Stimulated activated CD8-positive, alpha-beta memory T cell treated with anti-CD3 and anti-CD28 coated beads, Interleukin-4, amount 100 ng/mL, for 1 hour (primary cell): ENCODE measurements at regions not wholly inside any gene's neighbourhood (a gene's known extent, or its start where the extent isn't known, plus 50 kb on each side); places are given as distances from the start of the nearest gene placed in this dataset.
"Not testable (repeated sequence)": the region's sequence is repeated elsewhere in the genome, so short reads cannot be mapped to it uniquely, and the experiment has no call there.

Experiments
- DNase-seq, 2 donors: peaks; one replicate each; pipeline ENCODE4 v3.0.0-alpha.2; 2020; ENCODE audit warnings: low read depth in 2 of 2, low spot score in 1 of 2

DNA sequence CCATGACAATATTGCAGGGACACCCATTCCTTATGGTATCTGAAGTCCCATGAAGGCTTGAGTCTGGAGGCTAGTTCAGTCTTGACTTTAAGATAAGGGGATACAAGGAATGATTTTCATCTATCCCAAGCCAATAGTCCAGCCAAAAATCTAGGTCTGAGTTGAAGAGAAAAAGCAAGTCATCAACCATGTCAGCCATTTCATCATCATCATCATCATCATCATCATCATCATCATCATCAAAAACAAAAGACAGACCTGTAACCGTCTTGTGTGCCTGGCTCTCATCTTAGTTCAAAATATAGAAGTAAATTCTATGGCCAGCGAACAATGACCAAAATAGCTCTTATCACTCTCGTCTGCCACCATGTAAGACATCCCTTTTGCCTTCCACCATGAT, 59.5 kb upstream of the FAM90A26 start:
- DNase-seq: not testable (repeated sequence)

DNA sequence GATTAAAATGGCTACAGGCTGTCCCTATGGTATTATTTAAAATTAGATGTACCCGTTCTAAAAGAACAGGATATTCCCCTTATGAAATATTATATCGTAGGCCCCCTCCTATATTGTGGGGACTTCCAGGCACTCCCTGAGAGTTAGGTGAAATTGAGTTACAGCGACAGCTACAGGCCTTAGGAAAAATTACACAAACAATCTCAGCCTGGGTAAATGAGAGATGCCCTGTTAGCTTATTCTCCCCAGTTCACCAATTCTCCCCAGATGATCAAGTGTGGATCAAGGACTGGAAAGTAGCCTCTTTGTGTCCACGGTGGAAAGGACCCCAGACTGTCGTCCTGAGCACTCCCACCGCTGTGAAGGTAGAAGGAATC, 67.1 kb upstream of the FAM90A26 start:
- not testable (repeated sequence) for DNase-seq

DNA sequence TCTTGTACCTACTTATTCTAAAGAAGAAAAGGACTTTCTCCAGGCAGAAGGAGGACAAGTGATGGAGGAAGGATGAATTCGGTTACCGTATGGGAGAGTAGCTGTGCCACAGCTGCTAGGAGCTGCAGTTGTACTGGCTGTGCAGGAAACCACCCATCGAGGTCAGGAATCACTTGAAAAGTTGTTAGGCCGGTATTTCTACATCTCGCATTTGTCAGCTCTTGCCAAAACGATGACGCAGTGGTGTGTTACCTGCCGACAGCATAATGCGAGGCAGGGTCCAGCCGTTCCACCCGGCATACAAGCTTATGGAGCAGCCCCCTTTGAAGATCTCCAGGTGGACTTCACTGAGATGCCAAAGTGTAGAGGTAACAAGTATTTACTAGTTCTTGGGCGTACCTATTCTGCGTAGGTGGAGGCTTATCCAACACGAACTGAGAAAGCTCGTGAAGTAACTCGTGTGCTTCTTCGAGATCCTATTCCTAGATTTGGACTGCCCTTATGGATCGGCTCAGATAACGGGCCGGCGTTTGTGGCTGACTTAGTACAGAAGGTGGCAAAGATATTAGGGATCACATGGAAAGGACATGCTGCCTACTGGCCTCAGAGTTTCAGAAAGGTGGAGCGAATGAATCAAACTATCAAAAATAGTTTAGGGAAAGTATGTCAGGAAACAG, 67.6 kb upstream of the FAM90A26 start:
- not testable (repeated sequence) for DNase-seq

DNA sequence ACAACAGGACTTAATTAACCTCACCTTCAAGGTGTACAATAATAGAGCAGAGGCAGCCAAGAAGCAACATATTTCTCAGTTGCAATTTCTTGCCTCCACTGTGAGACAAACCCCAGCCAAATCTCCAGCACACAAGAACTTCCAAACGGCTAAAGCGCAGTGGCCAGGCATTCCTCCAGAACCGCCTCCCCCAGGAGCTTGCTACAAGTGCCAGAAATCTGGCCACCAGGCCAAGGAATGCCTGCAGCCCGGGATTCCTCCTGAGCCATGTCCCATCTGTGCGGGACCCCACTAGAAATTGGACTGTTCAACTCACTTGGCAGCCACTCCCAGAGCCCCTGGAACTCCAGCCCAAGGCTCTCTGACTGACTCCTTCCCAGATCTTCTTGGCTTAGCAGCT, 73.9 kb upstream of the FAM90A26 start:
- not testable (repeated sequence) for DNase-seq

DNA sequence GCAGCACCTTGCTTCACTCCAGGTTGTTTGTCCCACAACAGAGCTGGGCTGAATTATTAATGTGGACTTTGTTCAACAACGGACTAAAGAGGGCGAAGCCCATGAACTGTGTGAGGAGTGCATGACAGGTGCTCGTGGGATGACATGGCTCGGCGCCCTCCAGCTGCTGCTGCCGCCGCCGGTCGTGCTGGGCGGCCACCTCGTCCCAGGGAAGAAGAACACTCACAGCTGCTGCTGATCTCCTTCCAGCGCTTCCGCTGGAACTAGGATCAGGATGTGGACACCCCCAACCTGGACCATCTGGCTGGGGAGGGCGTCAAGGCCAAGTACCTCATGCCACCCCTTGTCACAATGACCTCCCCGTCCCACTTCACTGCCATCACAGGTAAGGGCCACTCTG, 91.4 kb upstream of the FAM90A26 start:
- not testable (repeated sequence) for DNase-seq

DNA sequence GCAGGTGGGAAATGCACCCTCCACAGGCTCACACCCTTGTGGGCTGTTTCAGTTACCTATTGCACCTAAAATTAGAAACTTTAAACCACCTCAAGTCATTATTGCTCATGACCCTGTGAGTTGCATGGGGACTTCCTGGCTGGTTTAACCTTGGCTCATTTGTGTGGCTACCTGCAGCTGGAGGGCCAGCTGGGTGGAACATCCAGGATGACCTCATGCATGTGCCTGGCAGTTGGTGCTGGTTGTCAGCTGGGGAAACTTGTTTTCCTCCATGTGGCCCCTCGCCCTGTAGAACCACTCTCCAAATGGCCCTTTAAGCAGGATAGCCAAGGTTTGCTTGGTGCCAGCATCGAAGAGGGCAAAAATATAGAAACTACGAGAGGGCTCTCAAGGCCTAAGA, 93.2 kb upstream of the FAM90A26 start:
- not testable (repeated sequence) for DNase-seq

DNA sequence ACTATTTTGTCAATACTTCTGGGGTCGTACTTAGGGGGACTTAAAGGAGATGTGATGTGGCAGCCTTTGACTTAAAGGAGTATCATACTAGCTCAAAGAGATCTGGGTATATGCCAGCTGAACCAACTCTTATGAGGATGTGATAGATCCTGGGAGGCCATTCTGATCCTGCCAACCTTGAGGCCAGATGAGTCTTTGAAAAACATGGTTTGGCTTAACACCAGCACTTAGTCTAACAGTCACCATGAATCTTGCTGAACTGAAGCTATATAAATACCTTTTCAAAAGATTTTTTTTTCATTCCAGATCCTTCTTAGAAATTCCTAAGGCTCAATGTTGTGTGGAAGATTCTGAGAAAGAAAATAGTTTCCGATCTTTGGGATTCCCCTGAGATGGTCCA, 93.7 kb upstream of the FAM90A26 start:
- DNase-seq: not testable (repeated sequence)

DNA sequence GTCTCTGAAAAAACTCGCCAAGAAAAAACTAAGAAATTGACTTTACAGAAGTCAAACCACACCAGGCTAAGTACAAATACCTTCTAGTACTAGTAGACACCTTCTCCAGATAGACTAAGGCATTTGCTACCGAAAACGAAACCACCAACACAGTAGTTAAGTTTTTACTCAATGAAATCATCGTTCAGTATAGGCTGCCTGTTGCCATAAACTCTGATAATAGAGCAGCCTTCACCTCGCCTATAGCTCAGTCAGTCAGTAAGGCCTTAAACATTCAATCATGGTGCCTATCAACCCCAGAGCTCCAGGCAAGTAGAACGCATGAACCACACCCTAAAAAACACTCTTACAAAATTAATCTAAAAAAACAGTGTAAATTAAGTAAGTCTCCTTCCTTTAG, 96.8 kb upstream of the FAM90A26 start:
- DNase-seq: not testable (repeated sequence)

DNA sequence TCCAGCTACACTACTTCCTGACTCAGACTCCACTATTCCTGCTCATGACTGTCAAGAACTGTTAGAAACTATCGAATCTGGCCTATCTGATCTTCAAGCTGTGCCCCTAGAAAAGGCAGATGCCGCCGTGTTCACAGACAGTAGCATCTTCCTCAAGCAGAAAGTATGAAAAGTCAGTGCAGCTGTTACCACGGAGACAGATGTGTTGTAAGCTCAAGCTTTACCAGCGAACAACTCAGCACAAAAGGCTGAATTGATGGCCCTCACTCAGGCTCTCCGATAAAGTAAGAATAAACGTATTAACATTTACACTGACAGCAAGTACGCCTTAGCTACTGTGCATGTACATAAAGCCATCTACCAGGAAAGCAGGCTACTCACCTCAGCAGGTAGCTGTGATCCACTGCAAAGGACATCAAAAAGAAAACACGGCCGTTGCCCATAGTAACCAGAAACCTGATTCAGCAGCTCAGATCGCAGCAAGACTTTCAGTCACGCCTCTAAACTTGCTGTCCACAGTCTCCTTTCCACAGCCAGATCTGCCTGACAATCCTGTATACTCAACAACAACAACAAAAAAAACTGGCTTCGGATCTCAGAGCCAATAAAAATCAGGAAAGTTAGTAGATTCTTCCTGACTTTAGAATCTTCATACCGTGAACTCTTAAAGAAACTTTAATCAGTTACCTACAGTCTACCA, 97.5 kb upstream of the FAM90A26 start:
- DNase-seq: not testable (repeated sequence)

DNA sequence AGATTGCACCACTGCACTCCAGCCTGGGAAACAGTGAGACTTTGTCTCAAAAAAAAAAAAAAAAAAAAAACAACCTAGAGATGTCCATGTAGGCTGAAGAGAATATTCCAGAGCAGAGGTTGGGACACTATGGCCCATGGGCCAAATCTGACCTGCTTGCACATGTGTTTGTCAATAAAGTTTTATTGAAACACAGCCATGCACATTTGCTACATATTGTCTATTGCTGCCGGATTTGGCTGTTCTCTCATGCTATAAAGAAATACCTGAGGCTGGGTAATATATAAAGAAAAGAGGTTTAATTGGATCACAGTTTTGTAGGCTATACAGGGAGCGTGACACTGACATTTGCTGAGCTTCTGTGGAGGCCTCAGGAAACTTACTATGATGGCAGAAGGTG, 102.3 kb upstream of the FAM90A26 start:
- DNase-seq: not testable (repeated sequence)

DNA sequence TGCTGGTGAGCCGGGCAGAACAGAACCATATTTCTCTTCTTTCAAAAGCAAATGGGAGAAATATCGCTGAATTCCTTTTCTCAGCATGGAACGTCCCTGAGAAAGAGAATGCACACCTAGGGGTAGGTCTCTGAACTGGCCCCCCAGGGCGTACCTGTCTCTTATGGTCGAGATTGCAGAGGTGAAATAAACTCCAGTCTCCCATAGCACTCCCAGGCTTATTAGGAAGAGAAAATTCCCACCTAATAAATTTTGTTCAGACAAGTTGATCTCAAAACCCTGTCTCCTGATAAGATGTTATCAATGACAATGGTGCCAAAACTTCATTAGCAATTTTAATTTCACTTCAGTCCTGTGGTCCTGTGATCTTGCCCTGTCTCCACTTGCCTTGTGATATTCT, 106.6 kb upstream of the FAM90A26 start:
- not testable (repeated sequence) for DNase-seq

DNA sequence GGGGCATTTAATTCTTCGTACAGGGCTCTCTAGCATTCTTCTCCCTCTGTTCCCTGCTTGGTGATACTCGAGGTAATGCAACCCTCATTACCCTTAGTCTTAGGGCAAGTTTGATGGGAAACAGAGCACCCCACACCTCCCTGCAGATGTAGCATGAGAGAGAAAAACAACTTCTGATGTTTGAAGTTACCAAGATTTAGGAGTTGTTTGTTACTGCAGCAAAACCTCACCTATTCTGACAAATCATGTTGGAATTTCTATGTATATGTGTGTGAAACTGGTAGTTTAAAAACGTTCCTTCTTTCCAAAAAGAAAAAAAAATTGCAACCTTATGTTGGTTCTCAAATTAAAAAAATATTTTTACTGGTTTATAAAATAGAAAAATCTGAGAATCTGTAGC, 145.3 kb upstream of the FAM90A26 start:
- not testable (repeated sequence) for DNase-seq

DNA sequence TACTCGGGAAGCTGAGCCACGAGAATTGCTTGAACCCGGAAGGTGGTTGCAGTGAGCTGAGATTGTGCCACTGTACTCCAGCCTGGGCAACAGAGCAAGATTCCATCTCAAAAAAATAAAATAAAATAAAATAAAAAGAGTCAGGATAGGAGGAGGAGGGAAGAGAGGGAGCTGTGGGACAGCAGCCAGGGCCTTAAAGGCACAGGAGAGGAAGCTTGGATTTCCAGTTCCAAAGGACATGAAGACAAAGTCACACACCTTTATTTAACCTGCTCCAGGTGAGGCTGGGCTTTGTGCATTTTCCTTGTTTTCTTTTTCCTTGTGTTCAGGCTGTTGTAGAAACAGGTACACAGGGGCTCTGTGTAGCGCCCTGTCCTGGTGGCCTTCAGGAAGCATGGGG, 138.2 kb upstream of the HMX1 start:
- DNase-seq: not testable (repeated sequence)

DNA sequence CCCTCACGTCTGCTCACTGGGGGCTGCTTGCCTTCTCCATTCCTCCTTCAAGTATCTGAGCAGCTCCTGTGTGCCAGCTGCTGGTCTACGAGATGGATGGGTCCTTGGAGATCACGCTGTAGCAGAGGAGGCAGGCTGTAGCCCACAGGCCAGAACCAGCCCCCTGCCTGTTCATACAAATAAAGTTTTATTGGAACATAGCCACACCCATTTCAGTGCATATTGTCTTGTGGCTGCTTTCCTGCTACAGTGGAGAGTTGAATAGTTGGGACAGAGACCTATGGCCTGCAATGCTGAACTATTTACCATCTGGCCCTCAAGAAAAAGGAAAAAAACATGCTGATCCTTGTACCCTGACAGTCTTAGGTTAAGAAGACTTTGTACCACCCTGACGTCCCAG, 136.8 kb upstream of the HMX1 start:
- DNase-seq: not testable (repeated sequence)

DNA sequence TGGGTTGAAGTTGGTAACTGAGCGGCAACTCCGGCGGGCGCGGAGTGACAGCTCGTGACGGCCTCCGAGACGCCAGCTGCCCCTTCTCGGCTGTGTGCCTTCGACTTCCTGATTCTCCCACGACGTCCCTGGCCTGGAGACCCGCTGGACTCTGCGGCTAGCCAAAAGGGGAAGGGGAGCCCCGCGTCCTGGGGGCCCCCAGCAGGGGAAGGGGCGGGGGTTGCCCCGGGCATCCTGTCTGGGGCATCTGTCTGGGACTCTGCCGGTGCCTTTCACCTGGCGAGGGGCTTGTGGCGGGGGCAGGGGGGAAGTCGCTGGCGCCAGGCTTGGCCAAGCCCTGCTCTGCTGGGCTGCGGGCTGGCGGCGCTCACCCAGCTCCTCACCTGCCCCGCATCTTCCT, 129.5 kb upstream of the HMX1 start:
- not testable (repeated sequence) for DNase-seq

DNA sequence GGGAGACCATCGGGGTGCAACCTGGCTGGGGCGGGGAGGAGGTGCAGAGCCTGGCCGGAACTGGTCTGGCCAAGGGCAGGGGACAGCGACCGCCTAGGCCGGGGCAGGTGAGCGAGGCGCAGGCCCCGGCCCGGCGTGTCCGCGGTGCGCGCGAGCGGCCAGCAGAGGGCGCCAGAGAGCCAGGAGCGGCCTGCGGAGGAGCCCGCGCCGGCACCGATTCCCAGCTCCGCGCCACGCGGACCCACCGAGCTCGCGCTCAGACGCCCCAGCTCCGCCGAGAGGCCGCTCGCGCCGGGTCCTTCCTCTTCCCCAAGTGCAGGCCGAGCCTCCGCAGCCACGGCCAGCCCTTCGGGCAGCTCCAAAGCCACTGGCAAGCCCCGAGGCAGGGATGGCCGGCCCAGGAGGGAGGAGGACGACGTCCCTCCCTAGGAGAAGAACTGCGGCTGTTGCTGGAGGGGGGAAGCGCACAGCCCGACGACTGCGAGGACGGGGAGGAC, 128.9 kb upstream of the HMX1 start:
- peak in 1 of 2 donors; percentile 9 for DNase-seq

DNA sequence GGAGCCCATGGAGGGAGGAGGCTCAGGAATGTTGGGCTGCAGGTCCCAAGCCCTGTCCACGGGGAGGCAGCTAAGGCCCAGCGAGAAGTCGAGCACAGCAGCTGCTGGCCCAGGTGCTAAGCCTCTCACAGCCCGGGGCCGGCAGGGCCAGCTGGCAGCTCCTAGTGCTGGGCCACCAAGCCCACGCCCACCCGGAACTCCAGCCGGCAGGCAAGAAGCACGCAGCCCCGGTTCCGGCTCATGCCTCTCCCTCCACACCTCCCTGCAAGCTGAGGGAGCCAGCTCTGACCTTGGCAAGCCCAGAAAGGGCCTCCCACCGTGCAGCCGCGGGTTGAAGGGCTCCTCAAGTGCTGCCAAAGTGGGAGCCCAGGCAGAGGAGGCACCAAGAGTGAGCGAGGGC, 121.3 kb upstream of the HMX1 start:
- DNase-seq: not testable (repeated sequence)

DNA sequence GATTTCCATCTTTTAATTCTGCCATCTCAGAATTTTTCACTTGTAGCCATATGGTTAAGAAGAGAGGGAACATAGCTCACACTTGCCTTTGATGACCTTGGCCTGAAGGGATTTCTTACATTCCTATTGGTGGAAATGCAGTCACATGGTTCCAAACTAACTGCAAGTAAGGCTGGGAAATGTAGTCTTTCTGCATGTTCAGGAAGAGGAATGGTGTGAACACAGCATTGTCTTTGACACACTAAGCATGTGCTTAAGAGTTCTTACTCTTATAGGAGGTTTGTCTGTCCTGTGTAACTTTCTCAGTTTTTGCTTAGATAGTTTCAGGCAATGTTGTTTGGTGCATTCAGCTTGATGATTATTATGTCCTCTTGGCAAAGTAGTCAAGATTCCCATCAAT, 119.8 kb upstream of the HMX1 start:
- DNase-seq: not testable (repeated sequence)

DNA sequence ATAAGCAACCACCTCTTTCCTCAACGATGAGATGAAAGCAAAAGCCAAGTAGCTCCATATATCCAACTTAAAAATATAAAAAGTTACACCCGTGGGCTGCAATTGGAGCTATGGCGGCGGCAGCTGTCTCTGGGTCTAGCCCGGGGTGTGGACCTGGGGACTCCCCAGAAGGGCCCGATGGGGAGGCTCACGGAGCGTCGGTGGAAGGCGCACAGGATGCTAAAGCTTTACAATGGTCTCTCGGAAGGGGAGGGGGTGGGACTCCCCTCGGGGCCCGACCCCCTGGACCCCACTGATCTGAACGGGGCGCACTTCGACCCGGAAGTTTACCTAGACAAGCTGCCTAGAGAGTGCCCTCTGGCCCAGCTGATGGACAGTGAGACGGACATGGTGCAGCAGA, 118.7 kb upstream of the HMX1 start:
- not testable (repeated sequence) for DNase-seq

DNA sequence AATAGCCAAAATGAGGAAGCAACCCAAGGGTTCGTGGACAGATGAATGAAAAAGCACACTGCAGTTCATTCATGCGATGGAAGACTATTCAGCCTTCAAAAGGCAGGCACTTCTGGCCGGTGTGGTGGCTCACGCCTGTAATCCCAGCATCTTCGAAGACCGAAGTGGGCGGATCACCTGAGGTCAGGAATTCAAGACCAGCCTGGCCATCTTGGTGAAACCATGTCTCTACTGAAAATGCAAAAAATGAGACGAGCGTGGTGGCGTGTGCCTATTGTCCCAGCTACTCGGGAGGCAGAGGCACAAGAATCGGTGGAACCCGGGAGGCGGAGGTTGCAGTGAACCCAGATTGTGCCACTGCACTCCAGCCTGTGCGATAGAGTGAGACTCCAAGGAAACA, 114.1 kb upstream of the HMX1 start:
- not testable (repeated sequence) for DNase-seq

DNA sequence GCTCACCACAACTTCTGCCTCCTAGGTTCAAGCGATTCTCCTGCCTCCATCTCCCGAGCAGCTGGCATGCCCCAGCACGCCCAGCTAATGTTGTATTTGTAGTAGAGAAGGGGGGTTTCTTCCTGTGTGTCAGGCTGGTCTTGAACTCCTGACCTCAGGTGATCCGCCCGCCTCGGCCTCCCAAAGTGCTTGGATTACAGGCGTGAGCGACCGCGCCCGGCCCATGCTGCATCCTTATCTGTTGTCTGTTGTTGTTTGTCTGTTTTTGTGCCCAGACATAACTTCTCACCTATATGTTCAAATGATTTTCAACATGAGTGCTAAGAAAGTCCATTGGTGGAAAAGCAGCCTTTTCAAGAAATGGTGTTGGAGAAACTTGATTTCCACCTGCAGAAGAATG, 113.0 kb upstream of the HMX1 start:
- DNase-seq: not testable (repeated sequence)

DNA sequence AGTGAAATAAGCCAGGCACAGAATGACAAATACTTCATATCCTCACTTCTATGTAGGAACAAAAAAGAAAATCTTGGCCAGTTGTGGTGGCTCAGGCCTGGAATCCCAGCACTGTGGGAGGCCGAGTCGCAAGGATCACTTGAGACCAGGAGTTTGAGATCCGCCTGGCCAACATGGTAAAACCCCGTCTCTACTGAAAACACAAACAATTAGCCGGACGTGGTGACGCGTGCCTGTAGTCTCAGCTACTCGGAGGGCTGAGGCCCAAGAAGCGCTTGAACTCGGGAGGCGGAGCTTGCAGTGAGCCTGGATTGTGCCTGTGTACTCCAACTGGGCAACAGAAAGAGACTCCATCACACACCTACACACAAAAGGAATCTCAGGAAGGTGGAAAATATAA, 112.3 kb upstream of the HMX1 start:
- not testable (repeated sequence) for DNase-seq
